Medulla oblongata (tissue), 1 donor: ENCODE measurements at regions not wholly inside any gene's neighbourhood (a gene's known extent, or its start where the extent isn't known, plus 50 kb on each side); places are given as distances from the start of the nearest gene placed in this dataset.
"Not testable (repeated sequence)": the region's sequence is repeated elsewhere in the genome, so short reads cannot be mapped to it uniquely, and the experiment has no call there.

ENCODE experiments used
- DNase-seq: peaks from one replicate; pipeline ENCODE4 v3.0.0-alpha.2; 2015; ENCODE audit errors: extremely low spot score

- DNase-seq, result not testable (repeated sequence)
Observed at GRCh38 chrX:42157923-42158322, 234.6 kb upstream of the CASK start.

GRCh38 chrX:42151808-42152207 lies 228.5 kb upstream of the CASK start:
- DNase-seq, result no peak

- no peak for DNase-seq
Observed at GRCh38 chrX:42149765-42150164, 226.4 kb upstream of the CASK start.

DNA sequence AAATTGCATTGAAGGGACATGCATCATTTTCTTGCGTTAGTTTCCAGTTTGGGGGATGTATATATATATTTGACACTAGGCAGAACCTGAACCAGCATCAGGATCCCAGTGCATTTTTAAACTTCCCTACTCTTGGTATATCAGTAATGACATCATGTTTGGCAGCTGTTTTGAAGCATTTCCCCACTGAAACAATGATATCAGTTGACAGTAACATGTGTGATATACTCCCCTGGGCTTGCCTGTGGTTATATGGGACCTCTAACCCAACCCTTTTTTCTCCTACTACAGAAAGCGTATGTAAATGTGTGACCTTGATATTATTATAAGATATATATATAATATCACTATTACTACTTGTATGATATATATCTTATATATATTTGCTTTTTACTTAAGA lies 225.9 kb upstream of the CASK start:
- no peak for DNase-seq

- no peak for DNase-seq
Observed at GRCh38 chrX:42143866-42144592, 220.7 kb upstream of the CASK start.

DNA sequence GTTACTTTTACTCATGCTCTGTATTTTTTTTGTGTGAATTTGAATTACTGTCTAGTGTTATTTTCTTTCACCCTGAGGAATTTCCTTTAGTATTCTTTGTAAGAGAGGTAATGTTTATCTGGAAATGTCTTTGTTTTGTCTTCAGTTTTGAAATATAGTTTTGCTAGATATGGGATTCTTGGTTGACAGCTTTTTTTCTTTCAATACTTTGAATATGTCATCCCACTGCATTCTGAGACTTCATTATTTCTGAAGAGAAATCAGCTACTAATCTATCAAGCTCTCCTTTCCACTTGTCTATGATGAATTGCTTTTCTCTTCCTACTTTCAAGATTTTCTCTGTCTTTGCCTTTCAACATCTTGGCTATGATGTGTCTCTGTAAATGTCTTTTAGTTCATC lies 217.0 kb upstream of the CASK start:
- DNase-seq, result no peak

DNA sequence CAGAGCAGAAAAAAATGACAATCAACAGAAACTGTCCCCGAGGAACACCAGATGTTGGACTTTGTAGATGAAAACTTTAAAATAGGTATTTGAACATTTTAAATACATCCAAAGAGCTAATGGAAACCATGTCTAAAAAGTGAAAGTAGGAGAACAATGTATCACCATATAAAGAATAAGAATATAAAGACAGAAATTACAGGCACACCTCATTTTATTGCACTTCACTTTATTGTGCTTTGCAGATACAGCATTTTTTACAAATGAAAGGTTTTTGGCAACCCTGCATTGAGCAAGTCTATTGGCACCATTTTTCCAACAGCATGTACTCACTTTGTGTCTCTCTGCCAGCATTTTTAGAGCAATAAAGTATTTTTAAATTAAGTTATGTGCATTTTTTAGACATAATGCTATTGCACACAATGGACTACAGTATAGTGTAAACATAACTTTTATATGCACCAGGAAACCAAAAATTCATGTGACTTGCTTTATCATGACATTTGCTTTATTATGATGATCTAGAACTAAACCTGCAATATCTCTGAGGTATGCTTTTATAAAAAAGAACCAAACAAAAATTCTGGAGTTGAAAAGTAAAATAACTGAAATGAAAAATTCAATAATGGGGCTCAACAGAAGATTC lies 212.4 kb upstream of the CASK start:
- DNase-seq, result no peak

- no peak for DNase-seq
Observed at GRCh38 chrX:42131856-42132255, 208.5 kb upstream of the CASK start.

- DNase-seq, result no peak
Observed at GRCh38 chrX:42129022-42129940, 205.9 kb upstream of the CASK start.

DNA sequence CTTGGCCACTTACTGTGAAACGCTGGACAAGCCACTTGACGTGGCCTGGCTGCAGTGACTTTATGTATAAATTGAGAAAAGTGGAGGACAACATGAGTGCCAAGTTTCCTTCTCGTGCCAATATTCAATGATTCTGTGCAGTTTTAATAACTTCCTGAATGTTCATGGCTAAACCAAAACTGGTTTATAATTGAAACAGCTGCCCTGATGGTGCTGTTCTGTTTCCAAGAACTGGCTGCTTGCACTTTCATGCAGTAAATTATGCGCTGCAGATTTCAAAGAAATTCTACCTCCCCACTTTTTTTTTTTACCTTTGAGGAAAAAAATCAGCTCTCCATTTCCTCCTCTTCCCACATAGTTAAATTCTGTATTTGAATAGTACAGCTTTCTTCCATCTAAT lies 205.2 kb upstream of the CASK start:
- DNase-seq, result no peak

- no peak for DNase-seq
Observed at GRCh38 chrX:42128020-42128419, 204.7 kb upstream of the CASK start.

DNA sequence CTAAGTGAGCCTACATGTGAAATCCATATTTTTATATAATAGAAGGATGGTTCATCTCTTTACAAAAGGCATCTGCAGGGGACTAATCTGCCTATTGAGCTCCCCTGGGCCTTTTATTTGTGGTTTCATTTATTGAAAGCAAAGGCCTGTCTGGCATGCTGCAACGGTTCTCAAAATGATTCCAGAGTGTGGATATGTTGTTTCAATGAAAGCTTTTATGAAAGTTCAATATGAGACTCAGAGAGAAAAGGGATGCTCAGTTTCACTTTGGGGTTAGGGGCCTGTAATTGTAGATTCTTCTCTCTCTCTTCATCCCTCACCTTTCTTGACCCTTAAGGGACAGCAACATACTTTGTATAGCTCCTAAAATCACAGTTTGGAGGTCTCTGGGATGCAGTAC lies 204.2 kb upstream of the CASK start:
- no peak for DNase-seq

DNA sequence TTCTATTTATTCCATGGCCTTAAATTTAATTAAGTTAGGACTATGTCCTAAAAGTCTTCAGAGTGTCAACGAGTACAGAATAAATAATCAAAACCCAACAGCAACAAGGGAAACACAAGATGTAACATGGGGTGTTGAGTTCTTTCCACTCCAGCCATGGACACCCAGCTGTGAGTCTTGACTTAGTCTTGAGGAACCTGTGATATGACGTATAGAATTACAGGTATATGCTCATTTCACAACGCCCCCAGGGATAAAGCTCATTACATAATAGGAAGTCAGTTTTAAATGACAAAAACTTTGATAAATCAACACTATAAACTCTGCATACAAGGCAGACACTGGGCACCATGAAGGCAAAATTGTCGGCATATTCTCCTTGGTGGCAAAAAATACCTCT lies 200.0 kb upstream of the CASK start:
- no peak for DNase-seq

- no peak for DNase-seq
Observed at GRCh38 chrX:42119076-42119475, 195.7 kb upstream of the CASK start.

DNA sequence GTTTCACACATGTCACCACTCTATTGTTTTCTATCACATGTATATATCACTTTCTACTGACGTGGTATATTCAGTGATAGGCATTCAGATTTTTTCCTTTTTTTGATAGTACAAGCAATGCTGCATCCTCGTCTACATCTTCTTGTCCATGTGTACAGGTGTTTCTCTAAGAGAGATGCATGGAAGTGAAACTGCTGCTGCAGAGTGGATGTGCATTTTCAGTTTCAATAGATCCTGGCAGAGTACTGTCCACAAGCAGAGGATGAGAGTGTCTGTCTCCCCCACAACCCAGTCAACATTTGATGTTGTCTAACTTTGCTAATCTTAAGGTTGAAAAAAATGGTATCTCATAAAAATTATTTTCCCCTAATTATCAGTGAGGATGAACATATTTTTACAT lies 194.0 kb upstream of the CASK start:
- no peak for DNase-seq

DNA sequence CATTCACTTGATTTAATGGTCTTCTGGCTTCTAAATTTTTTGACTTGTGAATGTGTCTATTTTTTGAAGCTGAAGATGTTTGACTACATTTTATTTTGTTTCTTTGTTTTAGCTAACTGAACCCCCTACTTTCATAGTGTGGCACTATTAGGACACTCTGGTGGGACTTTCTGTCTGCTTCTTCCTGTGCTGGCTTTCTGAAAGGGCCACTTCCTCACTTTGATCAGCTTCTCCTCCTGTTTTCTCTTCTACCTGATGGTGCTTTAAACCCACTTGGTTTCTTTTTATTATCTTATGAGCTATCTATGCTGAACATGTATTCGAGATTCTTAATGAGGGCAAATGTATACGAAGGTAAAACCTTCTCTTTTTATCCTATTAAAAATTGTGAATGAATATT lies 186.1 kb upstream of the CASK start:
- no peak for DNase-seq

DNA sequence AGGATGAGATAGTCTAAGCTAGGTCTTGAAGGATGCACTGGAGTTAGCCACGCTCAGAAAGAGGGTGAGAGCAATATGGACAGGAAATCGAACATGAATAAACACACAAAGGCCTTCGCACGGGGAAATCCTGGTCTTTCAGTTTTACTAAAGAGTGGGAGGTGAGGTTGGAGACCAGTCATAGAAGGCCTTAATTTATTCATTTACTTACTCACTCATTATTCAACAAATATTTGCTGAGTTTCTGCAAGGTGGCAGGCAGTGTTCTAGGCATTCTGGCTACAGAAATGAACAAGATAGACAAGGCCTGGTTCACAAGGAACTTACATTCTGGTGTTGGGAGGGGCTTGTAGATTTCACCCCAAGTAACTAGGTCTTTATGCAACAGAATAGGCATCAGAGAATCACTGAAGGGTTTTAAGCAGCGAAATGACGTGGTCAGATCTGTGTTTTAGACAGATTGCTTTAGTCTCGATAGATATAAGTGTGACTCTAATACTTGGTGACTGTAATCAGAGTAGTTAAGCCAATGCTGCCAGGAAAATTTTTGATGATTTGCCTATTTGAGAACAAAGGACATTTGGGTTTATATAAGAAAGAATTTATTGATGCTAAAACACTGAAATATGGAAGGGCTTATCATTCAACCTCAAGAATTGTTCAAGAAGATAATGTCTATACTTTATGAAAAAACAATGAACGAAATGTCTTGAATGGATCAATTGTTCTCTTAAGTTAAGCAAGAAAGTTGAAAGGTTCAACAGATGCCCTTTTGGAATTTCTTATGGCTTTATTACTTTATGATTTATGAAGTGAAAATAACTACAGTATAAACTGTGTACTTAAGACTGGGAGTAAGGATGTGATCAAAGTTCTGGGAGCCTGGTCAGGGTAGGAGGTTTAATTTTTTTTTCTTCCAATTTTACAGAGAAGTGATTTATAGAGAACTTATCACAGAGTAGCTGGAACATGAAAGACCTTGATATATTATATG lies 184.4 kb upstream of the CASK start:
- no peak for DNase-seq

GRCh38 chrX:42106556-42106955 lies 183.2 kb upstream of the CASK start:
- no peak for DNase-seq

- no peak for DNase-seq
Observed at GRCh38 chrX:42102586-42103282, 179.4 kb upstream of the CASK start.

GRCh38 chrX:42098900-42099299 lies 175.5 kb upstream of the CASK start:
- DNase-seq, result no peak

- DNase-seq, result no peak
Observed at GRCh38 chrX:42097486-42097885, 174.1 kb upstream of the CASK start.
